Mammary epithelial cell (primary cell): ENCODE measurements at regions not wholly inside any gene's neighbourhood (a gene's known extent, or its start where the extent isn't known, plus 50 kb on each side); places are given as distances from the start of the nearest gene placed in this dataset.

Experiments used
- EZH2 ChIP-seq: IDR thresholded peaks from 2 replicates; pipeline ENCODE4 v1.6.1; 2012; ENCODE audit warnings: low read length, inconsistent platforms, borderline replicate concordance
- TF ChIP-seq, protein P1 (sequence below), 2 donors: IDR thresholded peaks in 1 of 2; conservative IDR thresholded peaks in 1 of 2; 2 replicates each; pipeline ENCODE4 v1.5.1; 2011 to 2012; ENCODE audit warnings: inconsistent platforms in 2 of 2, low read length in 2 of 2, mild to moderate bottlenecking in 2 of 2, control low read depth in 1 of 2, low read depth in 1 of 2; ENCODE audit not compliant: insufficient read depth in 1 of 2; ENCODE audit errors: extremely low read depth in 1 of 2

DNA sequence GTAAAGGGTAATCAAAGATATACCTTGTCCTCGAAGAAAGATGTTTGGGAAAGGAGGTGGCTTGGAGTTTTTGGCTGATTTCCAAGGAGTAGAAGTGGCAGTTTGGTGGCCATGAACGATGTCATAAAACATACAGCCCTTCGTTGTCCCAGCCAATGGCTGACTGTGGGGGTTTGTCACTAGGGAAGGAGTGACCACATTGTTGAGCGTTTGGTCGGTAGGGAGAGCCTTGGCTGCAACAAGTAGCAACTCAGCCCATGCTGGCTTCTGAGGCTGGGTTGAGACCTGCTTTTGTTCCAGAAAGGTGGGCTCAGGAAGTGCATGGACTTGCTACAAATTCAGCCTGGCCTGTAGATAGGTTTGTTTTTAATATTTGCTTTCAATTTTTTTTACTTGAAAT lies 128.3 kb downstream of the BOD1 start:
- TF ChIP-seq, protein P1, sequence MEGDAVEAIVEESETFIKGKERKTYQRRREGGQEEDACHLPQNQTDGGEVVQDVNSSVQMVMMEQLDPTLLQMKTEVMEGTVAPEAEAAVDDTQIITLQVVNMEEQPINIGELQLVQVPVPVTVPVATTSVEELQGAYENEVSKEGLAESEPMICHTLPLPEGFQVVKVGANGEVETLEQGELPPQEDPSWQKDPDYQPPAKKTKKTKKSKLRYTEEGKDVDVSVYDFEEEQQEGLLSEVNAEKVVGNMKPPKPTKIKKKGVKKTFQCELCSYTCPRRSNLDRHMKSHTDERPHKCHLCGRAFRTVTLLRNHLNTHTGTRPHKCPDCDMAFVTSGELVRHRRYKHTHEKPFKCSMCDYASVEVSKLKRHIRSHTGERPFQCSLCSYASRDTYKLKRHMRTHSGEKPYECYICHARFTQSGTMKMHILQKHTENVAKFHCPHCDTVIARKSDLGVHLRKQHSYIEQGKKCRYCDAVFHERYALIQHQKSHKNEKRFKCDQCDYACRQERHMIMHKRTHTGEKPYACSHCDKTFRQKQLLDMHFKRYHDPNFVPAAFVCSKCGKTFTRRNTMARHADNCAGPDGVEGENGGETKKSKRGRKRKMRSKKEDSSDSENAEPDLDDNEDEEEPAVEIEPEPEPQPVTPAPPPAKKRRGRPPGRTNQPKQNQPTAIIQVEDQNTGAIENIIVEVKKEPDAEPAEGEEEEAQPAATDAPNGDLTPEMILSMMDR (conservative IDR thresholded peaks at IDR 0.05 in 1 of 2, IDR thresholded peaks at IDR 0.05 in 1 of 2; ENCODE audit: extremely low read depth in 1 of 2, insufficient read depth in 1 of 2, low read depth in 1 of 2, low read length in 2 of 2), result no peak
- no peak for TF ChIP-seq EZH2
